22Rv1 (cell line): ENCODE measurements at regions not wholly inside any gene's neighbourhood (a gene's known extent, or its start where the extent isn't known, plus 50 kb on each side); places are given as distances from the start of the nearest gene placed in this dataset.

Experiments used
- CTCF ChIP-seq: fragments of 450-650 bp; IDR thresholded peaks from 2 replicates; pipeline ENCODE4 v1.5.1; 2017; ENCODE audit warnings: mild to moderate bottlenecking
- ZFX ChIP-seq: fragments of 450-650 bp; IDR thresholded peaks from 2 replicates; pipeline ENCODE4 v1.6.1; 2017; ENCODE audit warnings: antibody characterized with exemption, borderline replicate concordance

- TF ChIP-seq CTCF (no peak), ZFX (no peak)
These were observed 89.2 kb upstream of the GAS1 start for GRCh38 chr9:87036506-87036905.
